ENCODE measurements at regions not wholly inside any gene's neighbourhood (a gene's known extent, or its start where the extent isn't known, plus 50 kb on each side); places are given as distances from the start of the nearest gene placed in this dataset.

DNA sequence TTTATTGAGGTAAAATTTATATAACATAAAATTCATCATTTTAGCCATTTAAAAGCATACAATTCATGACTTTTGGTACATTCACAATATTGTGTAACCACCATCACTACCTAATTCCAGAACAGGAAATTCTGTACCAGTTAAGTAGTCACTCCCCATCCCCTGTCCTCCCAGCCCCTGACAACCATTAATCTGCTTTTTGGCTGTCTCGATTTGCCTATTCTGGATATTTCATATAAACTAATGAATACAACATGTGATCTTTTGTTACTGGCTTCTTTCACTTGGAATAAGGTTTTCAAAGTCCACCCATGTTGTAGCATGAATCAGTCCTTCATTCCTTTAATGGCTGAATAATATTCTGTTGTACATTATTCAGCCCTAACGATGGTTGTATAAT is 115.6 kb upstream of the KLF14 start:
- TF ChIP-seq, protein P1, sequence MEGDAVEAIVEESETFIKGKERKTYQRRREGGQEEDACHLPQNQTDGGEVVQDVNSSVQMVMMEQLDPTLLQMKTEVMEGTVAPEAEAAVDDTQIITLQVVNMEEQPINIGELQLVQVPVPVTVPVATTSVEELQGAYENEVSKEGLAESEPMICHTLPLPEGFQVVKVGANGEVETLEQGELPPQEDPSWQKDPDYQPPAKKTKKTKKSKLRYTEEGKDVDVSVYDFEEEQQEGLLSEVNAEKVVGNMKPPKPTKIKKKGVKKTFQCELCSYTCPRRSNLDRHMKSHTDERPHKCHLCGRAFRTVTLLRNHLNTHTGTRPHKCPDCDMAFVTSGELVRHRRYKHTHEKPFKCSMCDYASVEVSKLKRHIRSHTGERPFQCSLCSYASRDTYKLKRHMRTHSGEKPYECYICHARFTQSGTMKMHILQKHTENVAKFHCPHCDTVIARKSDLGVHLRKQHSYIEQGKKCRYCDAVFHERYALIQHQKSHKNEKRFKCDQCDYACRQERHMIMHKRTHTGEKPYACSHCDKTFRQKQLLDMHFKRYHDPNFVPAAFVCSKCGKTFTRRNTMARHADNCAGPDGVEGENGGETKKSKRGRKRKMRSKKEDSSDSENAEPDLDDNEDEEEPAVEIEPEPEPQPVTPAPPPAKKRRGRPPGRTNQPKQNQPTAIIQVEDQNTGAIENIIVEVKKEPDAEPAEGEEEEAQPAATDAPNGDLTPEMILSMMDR (IDR thresholded peaks at IDR 0.05): no peak
- TF ChIP-seq POLR2AphosphoS5 (IDR thresholded peaks at IDR 0.05): no peak

Measured in sigmoid colon (tissue), 4 donors.